ENCODE measurements at regions not wholly inside any gene's neighbourhood (a gene's known extent, or its start where the extent isn't known, plus 50 kb on each side); places are given as distances from the start of the nearest gene placed in this dataset.

DNA sequence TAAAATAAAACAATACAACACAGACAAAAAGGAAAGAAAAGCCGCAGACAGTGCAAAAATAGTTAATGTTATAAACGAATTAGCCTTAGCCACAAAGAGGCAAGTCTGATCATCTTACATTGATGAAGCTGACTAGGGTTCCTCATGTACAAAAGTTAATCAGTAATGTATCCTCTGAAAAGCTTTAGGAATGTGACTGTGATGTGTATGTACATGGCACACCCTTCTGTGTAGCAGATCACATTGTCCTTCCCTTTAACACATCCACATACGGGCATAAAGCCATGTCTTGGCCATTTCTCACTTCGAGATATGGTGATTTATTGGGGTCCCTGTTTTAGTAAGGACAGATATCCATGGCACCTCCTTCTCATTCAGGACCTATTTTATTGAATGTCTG is 1327.5 kb upstream of the CDH8 start:
- TF ChIP-seq CTCF (IDR thresholded peaks at IDR 0.05) = no peak
- no peak for TF ChIP-seq POLR2A (IDR thresholded peaks at IDR 0.05)

Data from thyroid gland (tissue), 4 donors.